Non-pigmented ciliary epithelial cell (primary cell): ENCODE measurements at regions not wholly inside any gene's neighbourhood (a gene's known extent, or its start where the extent isn't known, plus 50 kb on each side); places are given as distances from the start of the nearest gene placed in this dataset.
"Not testable (repeated sequence)": the region's sequence is repeated elsewhere in the genome, so short reads cannot be mapped to it uniquely, and the experiment has no call there.

Experiments
- DNase-seq: peaks from one replicate; pipeline ENCODE4 v3.0.0-alpha.2; 2010; ENCODE audit warnings: low read depth

DNA sequence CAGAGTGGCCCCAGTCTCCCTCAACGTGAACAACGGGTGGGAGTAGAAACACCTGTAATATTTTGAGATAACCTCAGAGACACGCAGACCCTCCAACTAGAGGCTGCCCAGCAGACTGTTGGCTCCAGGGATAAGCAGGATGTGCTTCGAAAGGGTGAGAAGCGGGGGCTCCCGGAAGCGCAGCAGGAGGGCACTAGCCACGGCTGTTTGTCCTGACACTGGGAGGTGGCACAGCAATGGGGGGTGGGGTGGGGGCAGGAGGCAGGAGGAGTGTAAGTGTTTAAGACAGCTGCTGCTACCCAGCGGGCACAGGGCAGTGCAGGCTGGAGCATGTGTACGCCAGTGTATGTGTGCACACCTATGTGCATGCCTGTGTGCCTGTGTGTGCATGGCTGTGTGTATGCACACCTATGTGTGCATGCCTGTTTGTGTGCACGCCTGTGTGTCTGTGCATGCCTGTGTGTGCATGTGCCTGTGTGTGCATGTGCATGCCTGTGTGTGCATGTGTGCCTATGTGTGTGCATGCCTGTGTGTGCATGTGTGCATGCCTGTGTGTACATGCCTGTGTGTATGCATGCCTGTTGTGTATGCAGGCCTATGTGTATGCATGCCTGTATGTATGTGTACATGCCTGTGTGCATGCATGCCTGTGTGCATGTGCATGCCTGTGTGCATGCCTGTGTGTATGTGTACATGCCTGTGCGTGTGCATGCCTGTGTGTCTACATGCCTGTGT lies 154.7 kb downstream of the SHANK2 start:
- DNase-seq = no peak

DNA sequence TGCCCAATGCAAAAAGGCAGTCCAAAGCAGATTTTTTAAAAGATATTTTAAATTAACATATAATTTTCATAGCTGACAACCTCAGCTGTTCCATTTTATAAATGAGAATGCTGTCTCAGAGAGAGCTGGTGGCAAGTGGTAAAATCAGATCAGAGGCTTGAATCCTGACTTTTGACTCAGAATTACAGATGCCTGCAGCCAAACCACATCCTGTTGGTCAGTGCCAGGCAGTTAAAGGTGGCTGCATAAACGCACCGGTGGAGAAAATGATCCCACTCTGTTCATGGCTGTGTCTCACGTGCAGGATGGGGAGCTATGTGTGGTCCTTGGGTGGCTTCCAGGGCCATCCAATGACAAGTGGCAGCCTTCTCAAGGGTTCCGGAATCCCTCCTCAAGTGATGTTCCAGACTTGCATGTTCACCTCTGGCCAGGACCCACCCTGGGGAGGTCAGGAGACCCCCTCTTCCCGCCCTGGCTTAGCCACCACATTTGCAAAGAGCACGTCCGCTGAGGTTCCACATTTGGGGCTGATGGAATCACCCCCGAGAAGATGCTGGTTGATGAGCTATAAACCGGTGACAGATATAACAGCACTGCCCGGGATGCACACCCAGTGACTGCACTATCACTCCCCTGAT lies 155.5 kb downstream of the SHANK2 start:
- no peak for DNase-seq

DNA sequence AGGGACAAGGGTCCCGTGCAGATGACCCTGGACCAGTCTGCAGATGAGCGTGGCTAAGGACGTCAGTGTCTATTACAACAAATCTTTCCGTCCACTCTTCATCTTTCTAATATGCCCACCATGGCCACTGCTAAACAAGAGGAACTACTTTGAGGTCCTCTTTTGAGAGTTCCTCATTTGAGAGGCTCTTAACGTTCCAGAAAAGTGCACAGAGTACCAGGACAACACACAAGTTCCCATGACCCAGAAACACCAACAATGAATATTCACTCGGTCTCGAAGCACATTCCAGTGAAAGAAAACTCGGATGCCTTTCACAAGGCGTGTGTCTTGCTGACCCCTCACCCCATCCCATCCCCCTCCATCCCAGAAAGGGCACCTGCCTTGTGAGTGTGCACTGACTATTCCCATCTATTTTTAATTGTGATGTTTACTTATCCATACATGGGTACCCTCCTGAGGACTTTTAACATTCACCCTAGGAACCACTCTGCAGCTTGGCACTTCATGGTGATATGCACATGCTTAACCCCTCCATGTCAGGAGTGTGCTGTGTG lies 157.0 kb downstream of the SHANK2 start:
- DNase-seq = no peak

DNA sequence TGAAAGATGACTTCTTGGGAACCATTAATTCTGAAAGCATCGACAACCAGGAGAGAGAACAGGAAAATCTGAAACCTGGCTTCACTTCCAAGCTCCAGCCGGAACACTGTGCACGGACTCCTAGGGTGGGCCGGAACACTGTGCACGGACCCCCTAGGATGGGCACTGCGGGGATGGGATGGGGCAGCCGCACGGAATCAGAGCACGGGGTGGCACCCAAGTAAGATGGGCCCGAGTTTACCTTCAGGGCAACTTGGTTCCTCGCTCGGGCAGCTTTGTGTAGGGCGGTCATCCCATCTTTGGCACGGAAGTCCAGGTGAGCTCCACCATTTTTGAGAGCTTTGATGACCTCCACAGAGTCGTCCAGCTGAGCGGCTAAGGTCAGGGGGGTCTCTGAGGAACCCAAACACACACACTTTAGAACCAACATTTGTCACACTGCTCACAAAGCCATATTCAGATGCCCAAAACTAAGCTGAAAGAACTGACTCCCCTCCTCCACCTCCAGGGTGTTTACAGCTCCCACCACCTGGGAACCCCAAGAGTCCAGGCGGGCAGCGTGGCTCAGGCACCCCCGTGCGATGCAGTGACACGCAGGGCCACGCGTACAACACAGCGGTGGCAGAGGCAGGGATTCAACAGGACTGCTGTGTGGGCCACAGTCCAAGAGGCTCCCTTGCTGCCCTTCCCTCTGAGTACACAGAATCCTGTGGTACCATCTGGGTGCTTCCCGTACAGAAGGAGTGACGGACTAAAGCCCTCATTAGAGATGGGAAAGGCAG lies 157.9 kb downstream of the SHANK2 start:
- no peak for DNase-seq

DNA sequence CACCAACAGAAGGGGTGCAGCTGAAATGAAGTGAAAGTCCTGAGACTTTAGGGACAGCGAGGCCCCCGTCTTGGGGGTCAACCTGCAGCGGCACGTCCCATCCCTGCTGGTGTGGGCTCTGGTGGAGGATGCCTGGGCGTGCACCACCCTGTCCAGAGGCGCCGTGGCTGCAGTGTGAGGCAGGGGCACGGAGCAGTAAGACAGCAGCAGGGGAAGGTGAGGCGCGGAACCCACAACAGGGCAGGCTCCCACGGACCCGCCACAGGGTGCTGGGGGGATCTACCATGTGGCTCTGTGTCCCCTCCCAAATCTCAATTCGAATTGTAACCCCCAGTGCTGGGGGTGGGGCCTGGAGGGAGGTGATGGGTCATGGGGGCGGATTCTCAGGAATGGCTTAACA lies 158.6 kb downstream of the SHANK2 start:
- no peak for DNase-seq

DNA sequence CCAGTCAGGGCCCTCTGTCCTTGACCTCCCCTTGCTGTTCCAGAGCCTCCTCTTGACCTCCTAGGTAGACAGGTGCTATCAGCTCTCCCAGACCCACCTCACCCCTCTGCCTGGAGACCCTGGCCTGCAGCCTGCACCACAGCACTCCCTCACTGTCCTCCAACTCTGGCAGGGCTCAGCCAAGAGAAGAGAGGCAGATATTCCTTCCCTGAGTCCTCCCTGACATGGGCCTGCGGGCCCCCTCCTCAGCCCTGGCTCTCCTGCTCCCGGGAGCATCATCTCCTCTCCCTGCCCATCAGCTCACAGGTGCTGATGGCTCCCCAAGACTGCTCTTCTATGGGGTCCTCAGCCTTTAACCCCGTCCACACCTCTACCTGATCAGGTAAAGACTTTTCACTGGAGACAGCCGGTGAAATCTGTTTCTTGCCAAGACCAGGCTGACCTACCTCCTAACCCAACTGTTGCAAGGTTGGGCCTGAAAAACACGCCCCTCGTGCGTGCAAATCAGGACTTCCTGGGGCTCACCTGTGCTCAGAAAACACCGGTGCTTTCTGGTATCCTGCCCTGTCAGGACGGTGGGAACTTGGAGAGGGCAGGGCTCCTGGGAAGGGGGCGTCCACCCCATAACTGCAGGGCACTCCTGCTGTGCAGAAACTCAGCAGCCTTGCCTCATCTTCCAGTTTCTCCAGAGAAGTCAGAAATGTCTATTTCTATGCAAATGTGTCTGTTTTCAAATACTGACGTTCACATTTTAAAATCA lies 160.7 kb downstream of the SHANK2 start:
- no peak for DNase-seq

DNA sequence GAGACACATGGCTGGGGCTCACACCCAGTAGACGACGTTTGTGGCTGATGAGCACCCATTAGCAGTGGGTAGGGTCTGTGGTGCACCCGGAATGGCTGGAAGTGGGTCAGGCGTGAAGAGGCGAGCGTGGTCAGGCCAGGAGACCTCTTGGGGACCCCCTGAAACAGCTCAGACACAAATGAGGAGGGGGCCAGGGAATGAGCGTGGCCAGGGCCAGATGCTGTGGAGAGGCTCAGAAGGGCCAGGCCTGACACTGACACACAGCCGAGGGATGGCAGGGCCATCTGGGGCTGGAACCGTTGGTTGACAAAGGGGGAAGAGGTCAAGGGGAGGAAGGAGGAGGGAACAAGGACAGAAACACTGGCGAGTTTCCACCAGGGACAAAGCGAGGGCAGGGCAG lies 162.8 kb downstream of the SHANK2 start:
- no peak for DNase-seq

DNA sequence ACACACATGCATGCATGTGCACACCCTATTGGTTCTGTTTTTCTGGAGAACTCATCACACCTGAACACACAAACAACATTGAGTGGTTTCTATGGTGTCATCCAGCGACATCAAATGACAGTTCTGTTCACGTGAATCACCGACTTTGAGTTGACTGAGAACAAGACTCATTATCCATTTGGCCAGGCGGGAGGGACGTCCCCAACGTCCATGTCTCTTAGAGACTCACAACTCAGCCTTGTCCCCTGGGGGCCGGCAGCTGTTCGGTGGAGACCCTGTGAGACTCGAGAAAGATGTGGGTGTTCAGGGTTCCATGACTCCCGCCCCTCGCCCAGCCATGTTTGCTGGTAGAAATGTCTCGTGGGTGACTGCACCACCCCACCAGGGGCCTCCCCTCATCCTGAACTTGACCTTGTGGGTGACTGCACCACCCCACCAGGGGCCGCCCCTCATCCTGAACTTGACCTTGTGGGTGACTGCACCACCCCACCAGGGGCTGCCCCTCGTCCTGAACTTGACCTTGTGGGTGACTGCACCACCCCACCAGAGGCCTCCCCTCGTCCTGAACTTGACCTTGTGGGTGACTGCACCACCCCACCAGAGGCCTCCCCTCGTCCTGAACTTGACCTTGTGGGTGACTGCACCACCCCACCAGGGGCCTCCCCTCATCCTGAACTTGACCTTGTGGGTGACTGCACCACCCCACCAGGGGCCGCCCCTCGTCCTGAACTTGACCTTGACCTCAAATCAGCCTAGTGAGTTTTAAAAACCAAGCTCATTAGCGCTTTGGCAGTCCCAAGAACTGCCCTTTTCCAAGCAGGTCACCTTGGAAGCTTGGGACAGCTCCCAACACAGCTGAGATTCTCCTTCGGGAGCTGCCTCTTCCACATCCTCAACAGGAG lies 163.8 kb downstream of the SHANK2 start:
- not testable (repeated sequence) for DNase-seq

DNA sequence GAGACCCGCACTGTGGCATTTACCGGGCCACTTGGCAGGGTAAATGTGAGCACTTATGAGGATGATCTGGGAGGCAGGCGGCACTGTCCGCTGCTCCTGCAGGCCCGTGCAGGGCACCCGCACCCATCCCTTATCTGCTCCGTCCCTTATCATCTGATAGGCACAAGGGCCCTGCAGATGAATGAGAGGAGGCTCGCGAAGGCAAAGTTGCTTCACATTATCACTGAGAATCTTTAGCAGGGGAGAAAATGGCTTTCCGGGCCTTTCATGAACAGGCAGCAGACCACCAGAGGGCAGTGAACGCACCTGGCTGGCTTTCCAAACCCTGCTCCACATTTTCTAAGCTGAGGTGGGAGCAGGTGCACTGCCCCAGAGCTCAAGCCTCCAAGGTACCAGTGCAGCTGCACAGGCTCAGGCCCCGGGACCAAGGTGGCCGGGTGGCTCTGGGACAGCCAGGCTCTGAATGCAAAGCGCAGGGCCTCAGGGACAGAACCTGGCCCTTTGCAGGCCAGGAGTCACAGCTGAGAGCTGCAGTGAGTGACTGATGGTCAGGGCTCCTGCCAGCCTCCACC lies 165.6 kb downstream of the SHANK2 start:
- DNase-seq = no peak

DNA sequence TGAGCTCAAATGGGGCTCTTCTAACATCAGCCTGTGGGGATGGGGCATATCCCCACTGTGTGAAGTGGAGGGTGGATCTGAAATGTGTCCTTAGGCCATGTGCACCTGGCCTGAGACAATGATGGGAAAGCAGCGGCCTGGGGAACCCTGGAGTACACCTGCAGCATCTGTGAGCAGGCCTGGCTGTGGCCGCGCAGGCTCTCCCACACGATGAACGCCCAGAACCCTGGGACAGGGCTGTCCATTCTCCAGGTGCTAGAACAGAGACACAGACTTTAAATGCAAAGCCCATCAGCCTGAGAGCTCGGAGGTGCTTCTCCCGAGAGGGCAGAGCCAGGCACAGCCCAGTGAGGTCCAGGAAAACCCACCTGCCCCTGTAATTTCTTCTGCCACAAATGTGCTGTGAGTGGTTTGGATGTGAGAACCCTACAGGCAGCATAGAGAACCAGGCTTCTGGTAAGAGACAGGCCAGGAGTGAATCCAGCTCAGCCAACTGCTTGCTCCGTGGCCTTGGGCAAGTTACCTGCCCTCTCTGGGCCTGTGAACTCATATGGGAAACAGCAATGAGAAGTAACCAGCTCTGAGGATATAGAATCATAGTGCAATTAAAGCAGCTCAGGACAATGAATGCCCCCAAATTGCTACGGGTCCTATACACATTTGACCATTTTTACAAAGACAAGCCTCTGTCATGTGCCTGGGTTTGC lies 167.9 kb downstream of the SHANK2 start:
- DNase-seq = no peak

DNA sequence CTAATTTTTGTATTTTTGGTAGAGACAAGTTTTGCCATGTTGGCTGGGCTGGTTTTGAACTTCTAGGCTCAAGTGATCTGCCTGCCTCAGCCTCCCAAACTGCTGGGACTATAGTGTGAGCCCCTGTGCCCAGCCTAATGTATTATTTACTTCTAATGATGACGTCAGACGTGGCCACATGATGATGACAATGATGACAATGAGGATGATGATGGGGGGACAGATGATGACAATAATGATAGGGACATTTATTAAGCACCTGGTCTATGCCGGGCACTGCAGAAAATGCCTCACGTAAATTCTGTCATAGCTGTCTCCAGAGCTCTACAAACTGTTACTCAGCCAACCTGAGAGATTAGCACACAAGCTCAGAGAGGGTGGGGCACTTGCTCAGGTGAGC lies 169.3 kb downstream of the SHANK2 start:
- DNase-seq = no peak

DNA sequence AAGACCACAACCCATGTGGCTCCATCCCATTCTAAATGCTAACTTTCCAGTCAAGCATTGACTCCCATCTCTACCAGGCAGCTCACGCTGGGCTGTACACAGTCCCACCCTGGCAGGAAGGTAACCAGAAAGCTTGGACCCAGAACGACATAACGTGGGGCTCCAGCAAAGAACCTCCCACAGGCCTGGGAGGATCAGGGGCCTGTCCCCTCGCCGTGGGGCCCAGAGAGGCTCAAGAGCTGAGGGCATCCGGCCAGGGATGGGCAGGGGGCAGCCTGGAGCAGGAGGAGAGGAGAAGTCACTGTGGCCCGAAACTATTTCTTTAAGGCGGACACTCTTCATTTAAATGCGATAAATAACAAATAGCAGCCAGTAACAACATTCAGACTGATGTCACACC lies 169.9 kb downstream of the SHANK2 start:
- no peak for DNase-seq

DNA sequence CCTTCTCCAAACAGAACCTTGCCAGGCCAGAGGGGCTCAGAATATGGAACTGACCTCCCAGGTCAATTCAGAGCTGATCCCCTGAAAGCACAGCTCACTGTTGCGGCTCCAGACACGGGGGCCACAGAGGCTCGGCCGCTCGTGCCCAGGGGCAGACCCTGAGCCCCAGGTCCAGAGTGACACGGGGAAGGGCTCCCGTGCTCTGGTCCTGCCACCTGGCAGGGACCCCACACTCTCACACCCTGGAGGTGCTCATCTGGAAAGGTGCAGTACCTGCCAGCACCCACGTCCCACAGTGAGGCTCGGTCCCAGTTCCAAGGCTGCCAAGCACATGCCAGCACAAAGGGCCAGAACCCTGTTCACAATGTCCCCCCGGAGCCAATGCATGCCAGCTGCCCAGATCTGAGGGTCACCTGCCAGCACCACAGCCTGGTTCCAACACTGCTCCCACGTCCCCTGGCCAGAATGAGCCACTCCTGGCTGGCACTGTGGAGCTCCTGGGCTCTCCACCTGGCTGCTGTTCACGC lies 170.6 kb downstream of the SHANK2 start:
- DNase-seq = no peak

DNA sequence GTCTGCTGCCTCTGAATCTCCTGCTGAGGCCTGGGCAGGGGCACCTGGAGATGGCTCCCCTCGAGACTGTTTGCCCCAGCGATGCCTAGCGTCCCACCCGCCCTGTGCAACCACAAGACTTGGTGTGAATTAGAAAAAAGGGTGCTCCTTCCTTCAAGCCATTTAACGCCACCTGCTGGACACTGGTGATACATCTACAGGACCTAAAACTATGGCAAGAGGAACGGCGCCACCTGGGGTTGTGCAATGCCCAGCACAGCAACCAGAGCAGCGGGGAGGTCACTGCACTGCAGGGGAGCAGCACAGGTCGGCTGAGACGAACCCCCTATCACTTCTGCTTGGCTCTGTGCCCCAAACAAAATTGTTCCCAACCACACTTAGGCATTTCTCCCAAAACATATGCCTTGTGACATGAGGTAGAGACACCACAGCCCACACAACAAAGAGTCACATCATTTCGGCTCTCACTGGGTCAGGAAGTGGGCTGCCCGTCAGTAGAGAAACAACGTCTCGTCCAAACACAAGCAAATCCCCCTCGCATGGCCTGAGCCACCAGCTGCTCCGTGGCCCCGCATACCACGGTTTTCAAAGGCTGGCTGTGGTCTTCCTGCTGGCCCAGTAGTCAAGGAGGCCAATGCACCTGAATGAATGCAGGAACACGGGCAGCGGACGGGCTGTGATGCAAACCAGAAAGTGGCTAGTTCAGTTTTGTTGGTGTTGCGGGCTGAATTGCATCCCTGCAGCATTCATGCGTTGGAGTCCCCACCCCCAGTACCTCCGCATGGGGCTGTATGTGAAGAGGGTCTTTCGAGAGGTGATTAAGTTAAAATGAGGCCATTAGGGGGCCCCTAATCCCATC lies 171.9 kb downstream of the SHANK2 start:
- peak; percentile 1 for DNase-seq

DNA sequence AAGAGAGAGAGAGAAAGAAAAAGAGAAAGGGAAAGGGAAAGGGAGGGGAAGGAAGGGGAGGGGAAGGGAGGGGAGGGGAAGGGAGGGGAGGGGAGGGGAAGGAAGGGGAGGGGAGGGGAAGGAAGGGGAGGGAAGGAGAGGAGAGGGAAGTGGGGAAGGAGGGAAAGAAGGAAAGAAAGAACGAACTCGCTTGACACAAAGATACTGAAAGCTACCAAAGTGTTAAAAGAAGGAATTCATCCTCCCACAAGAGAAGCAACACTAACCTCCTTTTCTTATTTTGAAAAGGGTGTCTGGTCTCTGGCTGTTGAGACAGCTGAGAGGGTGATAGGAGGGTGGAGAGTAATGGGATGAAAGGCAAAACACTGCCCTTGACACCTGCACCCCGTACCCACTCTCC lies 172.6 kb downstream of the SHANK2 start:
- no peak for DNase-seq

DNA sequence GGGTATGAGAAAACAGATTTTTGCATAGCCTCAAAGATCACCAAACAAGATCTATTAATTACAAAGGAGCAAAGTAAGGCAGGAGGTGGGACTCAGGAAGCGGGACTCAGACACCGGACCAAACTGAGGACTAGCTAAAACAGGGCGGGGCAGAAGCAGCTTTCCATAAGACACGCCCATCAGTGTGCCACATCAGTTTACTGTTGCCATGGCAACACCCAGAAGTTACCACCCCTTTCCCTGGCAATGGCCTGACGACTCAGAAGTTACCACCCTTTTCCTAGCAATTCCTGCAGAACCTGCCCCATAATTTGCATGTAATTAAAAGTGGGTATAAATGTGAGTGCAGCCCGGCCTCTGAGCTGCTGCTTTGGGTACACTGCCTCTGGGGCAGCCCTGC lies 173.9 kb downstream of the SHANK2 start:
- no peak for DNase-seq

DNA sequence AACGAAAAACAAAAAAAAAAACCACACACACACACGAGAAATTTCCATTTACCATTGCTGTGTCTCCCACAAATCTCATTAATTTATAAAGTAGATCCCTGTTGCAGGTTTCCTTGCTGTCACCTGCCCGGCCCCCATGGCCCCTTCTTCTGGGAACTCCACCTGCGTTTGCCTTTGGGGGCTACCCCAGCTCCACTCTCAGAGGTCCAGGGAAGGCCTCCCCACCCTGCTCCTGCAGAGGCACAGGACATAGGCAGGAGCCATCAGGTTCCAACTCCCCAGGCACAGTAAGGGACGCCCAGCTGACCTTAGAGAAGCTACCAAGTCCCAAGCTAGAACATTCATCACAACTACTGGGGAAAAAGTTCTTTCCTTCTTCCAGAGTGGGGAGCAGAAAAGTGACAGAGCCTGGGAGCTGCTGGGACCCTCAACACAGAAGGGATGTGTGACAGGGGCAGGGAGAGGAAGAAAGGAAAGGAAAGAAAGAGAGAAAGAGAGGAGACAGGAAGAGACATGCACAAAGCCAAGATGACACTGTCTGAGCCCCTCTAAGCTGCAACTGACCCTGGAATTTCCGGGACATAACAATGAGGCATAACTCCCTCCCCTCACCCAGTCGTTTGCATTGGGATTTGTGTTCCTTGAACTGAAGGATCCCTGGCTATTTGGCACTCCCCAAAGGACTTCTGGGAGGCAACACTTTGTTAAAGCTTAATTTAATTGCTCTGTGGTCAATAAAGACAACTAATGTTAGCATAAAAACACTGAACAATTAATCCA lies 175.7 kb downstream of the SHANK2 start:
- DNase-seq = no peak

DNA sequence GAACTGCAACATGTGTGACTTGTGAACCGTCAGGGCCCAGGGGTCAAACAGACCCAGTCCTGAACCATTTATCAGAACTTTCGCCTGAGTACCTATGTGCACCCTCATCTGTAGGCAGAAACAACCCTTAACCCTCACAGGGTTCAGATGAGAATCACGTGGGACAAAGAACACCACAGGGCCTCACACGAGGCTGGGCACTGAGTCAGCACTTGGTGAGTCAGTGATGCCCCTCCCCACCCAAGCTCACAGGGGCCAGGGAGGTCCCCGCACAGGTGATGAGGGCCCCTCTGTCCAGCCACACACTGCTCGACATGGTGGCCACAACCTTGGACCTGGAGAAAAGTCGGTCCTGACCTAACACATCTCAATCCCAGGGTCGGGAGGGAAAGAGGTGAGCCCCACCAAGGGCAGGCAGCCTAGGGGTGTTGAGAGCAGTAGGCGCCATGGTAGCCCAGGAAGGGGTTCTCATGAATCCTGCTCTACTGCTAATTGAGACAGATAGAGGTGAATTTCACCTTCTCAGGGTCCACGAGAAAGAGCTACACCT lies 176.4 kb downstream of the SHANK2 start:
- no peak for DNase-seq
